ENCODE measurements at regions not wholly inside any gene's neighbourhood (a gene's known extent, or its start where the extent isn't known, plus 50 kb on each side); places are given as distances from the start of the nearest gene placed in this dataset.
"Not testable (repeated sequence)": the region's sequence is repeated elsewhere in the genome, so short reads cannot be mapped to it uniquely, and the experiment has no call there.

DNA sequence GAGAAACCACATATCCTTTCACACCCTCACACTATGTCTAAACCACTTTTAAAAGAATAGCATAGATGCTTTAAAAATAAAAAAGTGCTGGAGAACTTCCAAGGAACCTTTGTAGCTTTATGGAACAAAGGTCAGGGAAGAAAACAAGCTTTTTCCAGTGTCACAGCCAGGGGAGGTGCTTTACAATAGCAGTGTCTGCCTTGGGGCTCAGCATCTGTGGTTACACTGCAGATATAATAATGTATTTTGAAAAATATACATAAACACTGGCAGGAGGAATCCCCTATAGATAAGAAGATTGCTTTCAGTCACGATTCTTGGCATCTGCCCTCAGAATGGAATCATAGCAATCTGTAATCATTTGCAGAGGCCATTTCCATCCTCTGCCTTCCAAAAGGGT is 362.4 kb upstream of the LRRC3B start:
- TF ChIP-seq, protein P1, sequence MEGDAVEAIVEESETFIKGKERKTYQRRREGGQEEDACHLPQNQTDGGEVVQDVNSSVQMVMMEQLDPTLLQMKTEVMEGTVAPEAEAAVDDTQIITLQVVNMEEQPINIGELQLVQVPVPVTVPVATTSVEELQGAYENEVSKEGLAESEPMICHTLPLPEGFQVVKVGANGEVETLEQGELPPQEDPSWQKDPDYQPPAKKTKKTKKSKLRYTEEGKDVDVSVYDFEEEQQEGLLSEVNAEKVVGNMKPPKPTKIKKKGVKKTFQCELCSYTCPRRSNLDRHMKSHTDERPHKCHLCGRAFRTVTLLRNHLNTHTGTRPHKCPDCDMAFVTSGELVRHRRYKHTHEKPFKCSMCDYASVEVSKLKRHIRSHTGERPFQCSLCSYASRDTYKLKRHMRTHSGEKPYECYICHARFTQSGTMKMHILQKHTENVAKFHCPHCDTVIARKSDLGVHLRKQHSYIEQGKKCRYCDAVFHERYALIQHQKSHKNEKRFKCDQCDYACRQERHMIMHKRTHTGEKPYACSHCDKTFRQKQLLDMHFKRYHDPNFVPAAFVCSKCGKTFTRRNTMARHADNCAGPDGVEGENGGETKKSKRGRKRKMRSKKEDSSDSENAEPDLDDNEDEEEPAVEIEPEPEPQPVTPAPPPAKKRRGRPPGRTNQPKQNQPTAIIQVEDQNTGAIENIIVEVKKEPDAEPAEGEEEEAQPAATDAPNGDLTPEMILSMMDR (conservative IDR thresholded peaks at IDR 0.05), result no peak
- no peak overlapping the region for H3K27ac ChIP-seq

DNA sequence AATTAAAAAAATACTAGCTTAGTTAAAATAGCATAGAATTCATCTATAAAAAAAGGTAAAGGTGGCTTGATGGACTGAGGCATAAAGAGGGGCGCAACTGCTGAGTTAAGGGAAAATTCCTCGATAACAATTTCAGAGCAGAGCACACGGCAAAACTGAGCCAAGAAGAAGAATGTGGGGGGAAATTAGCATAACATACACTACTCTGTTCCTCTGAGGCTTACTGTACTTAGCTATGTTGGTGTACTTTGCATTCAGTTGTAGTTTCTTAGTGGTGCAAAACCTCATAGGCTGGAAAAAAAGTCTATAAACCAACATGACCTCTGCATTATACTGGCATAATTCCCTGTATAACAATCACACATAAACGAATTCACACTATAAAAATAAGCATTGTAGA is 357.9 kb upstream of the LRRC3B start:
- TF ChIP-seq, protein P1 (conservative IDR thresholded peaks at IDR 0.05), result no peak
- no peak overlapping the region for H3K27ac ChIP-seq

DNA sequence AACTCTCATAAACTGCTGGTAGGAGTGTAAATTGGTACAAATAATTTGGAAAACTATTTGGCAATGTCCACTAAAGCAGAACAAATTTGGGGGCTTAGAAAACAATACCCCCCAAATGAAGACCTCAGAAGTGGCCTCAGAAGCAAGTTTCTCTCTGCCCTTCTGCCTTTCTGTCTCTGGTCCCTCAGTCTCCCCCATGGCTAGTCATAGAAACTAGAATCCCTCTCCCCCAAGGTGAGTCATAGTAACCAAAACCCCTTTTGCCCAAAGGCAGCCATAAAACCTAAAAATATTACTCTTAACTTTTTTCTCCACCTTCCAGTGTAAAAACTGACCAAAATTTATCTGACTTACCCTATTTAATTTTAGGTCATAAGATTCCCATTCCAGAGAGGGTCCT is 350.7 kb upstream of the LRRC3B start:
- TF ChIP-seq, protein P1 (conservative IDR thresholded peaks at IDR 0.05), result no peak

DNA sequence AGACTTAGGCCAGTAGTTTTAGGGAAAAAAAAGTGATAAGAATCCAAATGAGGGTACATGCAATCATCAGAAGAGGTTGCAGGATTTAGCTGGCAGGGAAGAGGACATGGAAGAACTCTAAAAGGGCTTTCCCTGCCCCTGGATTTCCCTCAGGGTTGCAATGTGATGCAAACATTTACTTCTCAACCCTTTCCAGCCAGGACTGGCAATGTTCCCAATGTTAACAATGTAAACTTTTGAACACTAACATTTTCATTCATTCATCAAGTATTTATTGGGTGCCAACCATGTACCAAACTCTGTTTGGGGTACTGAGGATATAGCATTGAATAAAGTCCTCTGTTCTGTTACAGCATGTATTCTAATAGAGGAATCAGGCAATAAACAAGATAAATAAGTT is 349.4 kb upstream of the LRRC3B start:
- TF ChIP-seq, protein P1 (conservative IDR thresholded peaks at IDR 0.05), result no peak
- no peak overlapping the region for H3K27ac ChIP-seq

More for the DNA sequence above, 350.7 kb upstream of the LRRC3B start:
- H3K27ac ChIP-seq, result no peak overlapping the region

DNA sequence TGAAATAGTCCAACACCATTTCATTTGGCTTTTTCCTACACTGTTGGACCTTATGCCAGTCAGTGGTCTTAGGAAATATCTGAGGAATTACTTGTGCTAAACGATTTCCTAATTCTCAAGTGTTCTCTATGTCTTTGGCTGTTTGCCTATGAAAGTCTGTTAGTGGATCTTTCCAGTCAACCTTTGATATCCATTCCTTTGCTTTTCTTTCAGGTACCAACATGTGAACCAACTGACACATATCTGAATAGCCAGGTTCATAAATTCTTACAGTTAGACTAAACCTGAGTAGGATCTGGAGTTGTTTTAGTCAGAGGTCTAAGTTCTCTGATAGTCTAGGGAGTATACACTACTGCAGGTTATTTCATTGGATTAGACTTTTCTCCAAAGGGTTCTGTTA is 343.5 kb upstream of the LRRC3B start:
- TF ChIP-seq, protein P1 (conservative IDR thresholded peaks at IDR 0.05), result no peak

DNA sequence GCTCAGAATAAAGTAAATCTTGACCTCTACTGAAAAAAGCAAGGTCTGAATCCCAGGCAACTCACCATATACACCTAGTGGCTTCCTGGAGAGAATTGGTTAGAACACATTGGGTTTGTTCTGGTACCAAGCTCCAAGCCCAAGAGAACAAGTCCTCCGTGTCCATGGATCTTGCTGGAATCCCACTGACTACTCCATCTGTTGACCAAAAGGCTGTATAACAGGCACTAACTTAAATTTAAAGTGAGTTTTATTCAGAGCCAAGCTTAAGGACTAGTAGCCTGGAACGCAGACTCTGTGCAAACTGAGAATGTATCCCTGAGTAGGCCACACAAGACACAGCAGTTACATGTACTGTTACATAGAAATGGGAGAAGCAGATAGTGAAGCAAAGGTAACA is 342.1 kb upstream of the LRRC3B start:
- TF ChIP-seq, protein P1 (conservative IDR thresholded peaks at IDR 0.05), result peak; percentile 21; the same call in 1 of the 2 replicates
- no peak overlapping the region for H3K27ac ChIP-seq

More for the DNA sequence above, 343.5 kb upstream of the LRRC3B start:
- H3K27ac ChIP-seq, result no peak overlapping the region

DNA sequence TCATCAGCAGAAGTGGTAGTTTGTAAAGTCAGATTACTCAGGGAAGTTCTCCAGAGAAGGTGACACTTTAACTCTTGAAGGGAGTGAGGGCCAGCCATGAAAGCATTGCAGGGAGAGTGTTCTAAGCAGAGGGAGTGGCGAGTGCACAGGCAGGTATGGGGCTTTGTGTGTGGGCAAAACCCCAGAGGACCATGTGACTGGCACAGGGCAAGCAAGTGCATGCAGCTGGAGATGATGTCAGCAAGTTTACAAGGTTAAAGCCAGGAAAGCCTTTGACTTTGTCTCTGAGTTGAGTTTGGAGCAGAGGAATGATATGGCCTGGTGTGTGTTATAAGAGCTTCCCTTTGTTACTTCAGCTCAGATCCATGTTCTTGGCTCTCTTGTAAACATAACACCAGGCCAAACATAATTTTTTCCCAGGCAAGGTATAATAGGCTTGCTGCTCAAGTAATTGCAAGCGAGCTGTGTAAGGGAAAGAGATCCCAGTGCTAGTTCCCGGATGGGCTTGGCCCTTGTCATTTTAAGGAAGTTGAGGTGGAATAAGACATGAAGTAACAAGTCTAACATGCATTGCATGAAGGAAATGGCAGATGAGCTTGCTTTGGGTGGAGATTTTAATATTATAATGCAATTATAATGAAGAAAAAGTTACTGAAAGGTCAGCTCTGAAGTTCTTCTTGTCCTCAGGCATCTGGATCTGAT is 341.1 kb upstream of the LRRC3B start:
- TF ChIP-seq, protein P1 (conservative IDR thresholded peaks at IDR 0.05), result no peak
- H3K27ac ChIP-seq, result no peak overlapping the region

DNA sequence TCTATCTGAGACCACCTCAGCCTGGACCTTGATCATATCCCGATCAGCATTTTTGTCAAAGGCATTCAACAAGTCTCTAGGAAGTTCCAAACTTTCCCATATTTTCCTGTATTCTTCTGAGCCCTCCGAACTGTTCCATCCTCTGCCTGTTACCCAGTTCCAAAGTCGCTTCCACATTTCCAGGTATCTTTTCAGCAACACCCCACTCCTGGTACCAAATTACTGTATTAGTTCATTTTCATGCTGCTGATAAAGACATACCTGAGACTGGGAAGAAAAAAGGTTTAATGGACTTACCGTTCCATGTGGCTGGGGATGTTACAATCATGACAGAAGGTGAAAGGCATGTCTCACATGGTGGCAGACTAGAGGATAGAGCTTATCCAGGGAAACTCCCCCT is 338.1 kb upstream of the LRRC3B start:
- H3K27ac ChIP-seq, result not testable (repeated sequence)

Data from VCaP (cell line).